HEK293 (cell line): ENCODE measurements at regions not wholly inside any gene's neighbourhood (a gene's known extent, or its start where the extent isn't known, plus 50 kb on each side); places are given as distances from the start of the nearest gene placed in this dataset.

Experiments
- CTCF ChIA-PET: fragments of 350-600 bp; formaldehyde crosslinking; extraction: SDS; loops from one replicate; lab custom pipeline; 2021; ENCODE audit warnings: antibody characterized with exemption; lab: Yijun Ruan, JAX
- POLR2A ChIA-PET: fragments of 300-600 bp; formaldehyde crosslinking; extraction: SDS; loops from one replicate; lab custom pipeline; 2020; ENCODE audit warnings: antibody characterized with exemption, inconsistent platforms; lab: Yijun Ruan, JAX
- H3K27ac ChIP-seq: fragments of 200-500 bp; sonication (Bioruptor generic); 2 replicates; pipeline ENCODE4 v1.5.1; 2014; ENCODE audit warnings: low read depth, low read length, control low read depth, inconsistent platforms; ENCODE audit errors: extremely low read depth
- H3K36me3 ChIP-seq, 2 experiments: fragments of 200-500 bp in 1 of 2; sonication (Bioruptor generic) in 1 of 2; 1 replicate in 1 of 2; 2 replicates in 1 of 2; pipeline ENCODE4 v1.5.1; 2014 to 2017; ENCODE audit warnings: inconsistent platforms in 2 of 2, low read length in 2 of 2; ENCODE audit not compliant: control insufficient read depth in 2 of 2, insufficient read depth in 1 of 2
- H3K4me1 ChIP-seq: fragments of 200-500 bp; sonication (Bioruptor generic); 2 replicates; pipeline ENCODE4 v1.5.1; 2014; ENCODE audit warnings: mild to moderate bottlenecking, low read length, inconsistent platforms; ENCODE audit not compliant: control insufficient read depth, insufficient read depth
- H3K4me3 ChIP-seq: 2 replicates; pipeline ENCODE4 v1.5.1; 2011; ENCODE audit warnings: low read depth, mild to moderate bottlenecking, control low read depth, low read length, moderate library complexity
- H3K9me3 ChIP-seq: fragments of 200-500 bp; sonication (Bioruptor generic); 2 replicates; pipeline ENCODE4 v1.5.1; 2014; ENCODE audit warnings: low read depth, low read length, inconsistent platforms; ENCODE audit not compliant: control insufficient read depth, insufficient read depth
- HOXA7 ChIP-seq: sonication (generic); formaldehyde crosslinking; IDR thresholded peaks from 2 replicates; pipeline ENCODE4 v1.8.1; 2022; ENCODE audit warnings: missing genetic modification reagents, borderline replicate concordance
- KLF9 ChIP-seq: fragments of 450-650 bp; formaldehyde crosslinking; IDR thresholded peaks from 2 replicates; pipeline ENCODE4 v1.5.1; 2016; ENCODE audit warnings: missing biosample characterization, missing genetic modification characterization, low read depth
- MZF1 ChIP-seq: fragments of 450-650 bp; formaldehyde crosslinking; IDR thresholded peaks from 2 replicates; pipeline ENCODE4 v1.5.1; 2017; ENCODE audit warnings: missing biosample characterization, missing genetic modification characterization, borderline replicate concordance
- PRDM1 ChIP-seq: fragments of 450-650 bp; formaldehyde crosslinking; IDR thresholded peaks from 2 replicates; pipeline ENCODE4; 2016; ENCODE audit warnings: missing biosample characterization, missing genetic modification characterization
- PRDM2 ChIP-seq: fragments of 450-650 bp; formaldehyde crosslinking; IDR thresholded peaks from 2 replicates; pipeline ENCODE4 v1.5.1; 2016; ENCODE audit warnings: missing biosample characterization, missing genetic modification characterization, borderline replicate concordance
- SCRT1 ChIP-seq: fragments of 450-650 bp; formaldehyde crosslinking; IDR thresholded peaks from 2 replicates; pipeline ENCODE4 v1.5.1; 2016; ENCODE audit warnings: missing biosample characterization, missing genetic modification characterization, borderline replicate concordance
- ZNF202 ChIP-seq: fragments of 450-650 bp; formaldehyde crosslinking; IDR thresholded peaks from 2 replicates; pipeline ENCODE4 v1.5.1; 2016; ENCODE audit warnings: missing biosample characterization, missing genetic modification characterization, borderline replicate concordance
- ZNF221 ChIP-seq: fragments of 450-650 bp; formaldehyde crosslinking; IDR thresholded peaks from 2 replicates; pipeline ENCODE4 v1.5.1; 2017; ENCODE audit warnings: missing biosample characterization, missing genetic modification characterization, borderline replicate concordance
- ZNF280C ChIP-seq: fragments of 450-650 bp; formaldehyde crosslinking; IDR thresholded peaks from 2 replicates; pipeline ENCODE4 v1.5.1; 2016; ENCODE audit warnings: missing biosample characterization, missing genetic modification characterization
- ZNF530 ChIP-seq: fragments of 450-650 bp; formaldehyde crosslinking; IDR thresholded peaks from 2 replicates; pipeline ENCODE4 v1.5.1; 2016; ENCODE audit warnings: low read depth, missing biosample characterization, missing genetic modification characterization
- ZNF837 ChIP-seq: fragments of 450-650 bp; formaldehyde crosslinking; IDR thresholded peaks from 2 replicates; pipeline ENCODE4 v1.5.1; 2016; ENCODE audit warnings: missing biosample characterization, missing genetic modification characterization
- ZSCAN30 ChIP-seq: fragments of 450-650 bp; IDR thresholded peaks from 2 replicates; pipeline ENCODE4 v1.5.1; 2018; ENCODE audit warnings: missing biosample characterization, mild to moderate bottlenecking, missing genetic modification characterization, moderate library complexity
- TF ChIP-seq, protein P1 (sequence below): sonication (generic); formaldehyde crosslinking; IDR thresholded peaks from 2 replicates; pipeline ENCODE4 v1.8.1; 2022; ENCODE audit warnings: mild to moderate bottlenecking, moderate library complexity, missing genetic modification reagents
- TF ChIP-seq, protein P2 (sequence below): fragments of 450-650 bp; formaldehyde crosslinking; IDR thresholded peaks from 2 replicates; pipeline ENCODE4 v1.5.1; 2016; ENCODE audit warnings: missing biosample characterization, missing genetic modification characterization
- TF ChIP-seq, protein P3 (sequence below): fragments of 450-650 bp; formaldehyde crosslinking; IDR thresholded peaks from 2 replicates; pipeline ENCODE4 v1.5.1; 2016; ENCODE audit warnings: missing biosample characterization, missing genetic modification characterization

- no peak overlapping the region for H3K27ac ChIP-seq
- CTCF ChIA-PET = no interaction called here
- POLR2A ChIA-PET = no interaction called here
These were observed 305.6 kb upstream of the LYPLAL1 start for GRCh38 chr1:218867941-218868626.

More at GRCh38 chr1:218867941-218868626, 305.6 kb upstream of the LYPLAL1 start:
- no peaks in the 10 kb centered on the region for H3K9me3 ChIP-seq
- H3K36me3 ChIP-seq = no peaks in the 10 kb centered on the region
- no peak overlapping the region for H3K4me3 ChIP-seq
- H3K4me1 ChIP-seq = no peaks in the 10 kb centered on the region
- TF ChIP-seq, protein P1, sequence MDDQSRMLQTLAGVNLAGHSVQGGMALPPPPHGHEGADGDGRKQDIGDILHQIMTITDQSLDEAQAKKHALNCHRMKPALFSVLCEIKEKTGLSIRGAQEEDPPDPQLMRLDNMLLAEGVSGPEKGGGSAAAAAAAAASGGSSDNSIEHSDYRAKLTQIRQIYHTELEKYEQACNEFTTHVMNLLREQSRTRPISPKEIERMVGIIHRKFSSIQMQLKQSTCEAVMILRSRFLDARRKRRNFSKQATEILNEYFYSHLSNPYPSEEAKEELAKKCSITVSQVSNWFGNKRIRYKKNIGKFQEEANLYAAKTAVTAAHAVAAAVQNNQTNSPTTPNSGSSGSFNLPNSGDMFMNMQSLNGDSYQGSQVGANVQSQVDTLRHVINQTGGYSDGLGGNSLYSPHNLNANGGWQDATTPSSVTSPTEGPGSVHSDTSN (CRISPR knock-in tag) = no peak
- no peak for TF ChIP-seq MZF1 (tag by site-specific recombination)
- no peak for TF ChIP-seq PRDM1 (tag by site-specific recombination)
- TF ChIP-seq, protein P2, sequence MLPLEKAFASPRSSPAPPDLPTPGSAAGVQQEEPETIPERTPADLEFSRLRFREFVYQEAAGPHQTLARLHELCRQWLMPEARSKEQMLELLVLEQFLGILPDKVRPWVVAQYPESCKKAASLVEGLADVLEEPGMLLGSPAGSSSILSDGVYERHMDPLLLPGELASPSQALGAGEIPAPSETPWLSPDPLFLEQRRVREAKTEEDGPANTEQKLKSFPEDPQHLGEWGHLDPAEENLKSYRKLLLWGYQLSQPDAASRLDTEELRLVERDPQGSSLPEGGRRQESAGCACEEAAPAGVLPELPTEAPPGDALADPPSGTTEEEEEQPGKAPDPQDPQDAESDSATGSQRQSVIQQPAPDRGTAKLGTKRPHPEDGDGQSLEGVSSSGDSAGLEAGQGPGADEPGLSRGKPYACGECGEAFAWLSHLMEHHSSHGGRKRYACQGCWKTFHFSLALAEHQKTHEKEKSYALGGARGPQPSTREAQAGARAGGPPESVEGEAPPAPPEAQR (tag by site-specific recombination) = no peak
- no peak for TF ChIP-seq ZNF837 (tag by site-specific recombination)
- TF ChIP-seq ZNF221 (tag by site-specific recombination) = no peak
- TF ChIP-seq SCRT1 = no peak
- no peak for TF ChIP-seq ZNF202 (tag by site-specific recombination)
- no peak for TF ChIP-seq ZNF530 (tag by site-specific recombination)
- TF ChIP-seq ZSCAN30 (tag by site-specific recombination) = no peak
- no peak for TF ChIP-seq ZNF280C
- no peak for TF ChIP-seq HOXA7
- TF ChIP-seq KLF9 = no peak
- TF ChIP-seq, protein P3, sequence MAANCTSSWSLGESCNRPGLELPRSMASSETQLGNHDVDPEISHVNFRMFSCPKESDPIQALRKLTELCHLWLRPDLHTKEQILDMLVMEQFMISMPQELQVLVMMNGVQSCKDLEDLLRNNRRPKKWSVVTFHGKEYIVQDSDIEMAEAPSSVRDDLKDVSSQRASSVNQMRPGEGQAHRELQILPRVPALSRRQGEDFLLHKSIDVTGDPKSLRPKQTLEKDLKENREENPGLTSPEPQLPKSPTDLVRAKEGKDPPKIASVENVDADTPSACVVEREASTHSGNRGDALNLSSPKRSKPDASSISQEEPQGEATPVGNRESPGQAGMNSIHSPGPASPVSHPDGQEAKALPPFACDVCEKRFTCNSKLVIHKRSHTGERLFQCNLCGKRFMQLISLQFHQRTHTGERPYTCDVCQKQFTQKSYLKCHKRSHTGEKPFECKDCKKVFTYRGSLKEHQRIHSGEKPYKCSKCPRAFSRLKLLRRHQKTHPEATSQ (tag by site-specific recombination) = no peak
- TF ChIP-seq PRDM2 (tag by site-specific recombination) = no peak
